ENCODE measurements at regions not wholly inside any gene's neighbourhood (a gene's known extent, or its start where the extent isn't known, plus 50 kb on each side); places are given as distances from the start of the nearest gene placed in this dataset.
A peak's percentile ranks its signal among the peaks of the same experiment; 100 is the strongest.

- TF ChIP-seq EZH2phosphoT487 (IDR thresholded peaks at IDR 0.05; ENCODE audit: borderline replicate concordance, low read length) = no peak
- TF ChIP-seq EZH2 (IDR thresholded peaks at IDR 0.05; ENCODE audit: low read length, unreplicated experiment) = no peak
- peak; percentile 79 for TF ChIP-seq CTCF (conservative IDR thresholded peaks at IDR 0.05; ENCODE audit: low read depth, low read length)
Observed at GRCh38 chr15:45790325-45790943, 155.6 kb downstream of the SQOR start.

Measured in PC-3 (cell line).